ENCODE measurements at regions not wholly inside any gene's neighbourhood (a gene's known extent, or its start where the extent isn't known, plus 50 kb on each side); places are given as distances from the start of the nearest gene placed in this dataset.

DNA sequence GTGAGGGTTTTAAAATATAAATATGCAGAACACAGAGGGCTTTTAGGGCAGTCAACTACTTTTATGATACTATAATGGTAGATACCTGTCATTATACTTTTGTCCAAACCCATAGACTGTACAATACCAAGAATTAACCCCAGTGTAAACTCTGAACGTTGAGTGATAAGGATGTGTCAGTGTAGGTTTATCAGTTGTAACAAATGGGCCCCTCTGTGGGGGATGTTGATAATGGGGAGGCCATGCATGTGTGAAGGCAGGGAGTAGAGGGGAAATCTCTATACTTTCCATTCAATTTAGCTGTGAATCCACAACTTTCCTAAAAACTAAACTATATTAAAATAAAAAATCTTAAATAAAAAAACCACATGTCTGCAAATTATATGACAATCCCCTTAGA, 193.5 kb upstream of the CAMK1G start:
- H3K9me3 ChIP-seq (ENCODE audit: insufficient read depth, low read depth, low read length): no peaks in the 10 kb centered on the region
- H3K4me2 ChIP-seq (ENCODE audit: low read depth, low read length, poor library complexity, severe bottlenecking): no peak overlapping the region
- H3K27me3 ChIP-seq (ENCODE audit: insufficient read depth, low read length, poor library complexity, severe bottlenecking): no peaks in the 10 kb centered on the region
- TF ChIP-seq CTCF (conservative IDR thresholded peaks at IDR 0.05; ENCODE audit: low read length) (no peak), EZH2phosphoT487 (IDR thresholded peaks at IDR 0.05; ENCODE audit: borderline replicate concordance) (no peak)
- H4K20me1 ChIP-seq (ENCODE audit: insufficient read depth, low read length, poor library complexity, severe bottlenecking): no peaks in the 10 kb centered on the region
- no peaks in the 10 kb centered on the region for H3K79me2 ChIP-seq (ENCODE audit: insufficient read depth, low read length)
- H3K36me3 ChIP-seq (ENCODE audit: insufficient read depth, low read length): no peaks in the 10 kb centered on the region
- no peak overlapping the region for H3K9ac ChIP-seq (ENCODE audit: low read depth, low read length, poor library complexity, severe bottlenecking)
- no peaks in the 10 kb centered on the region for H3F3A ChIP-seq (ENCODE audit: low read depth)
- H2AFZ ChIP-seq (ENCODE audit: low read length): no peak overlapping the region
- H3K4me1 ChIP-seq (ENCODE audit: insufficient read depth, low read length, poor library complexity, severe bottlenecking): no peaks in the 10 kb centered on the region
- no peaks in the 10 kb centered on the region for H3K9me2 ChIP-seq (replicated peaks; ENCODE audit: low read depth, low read length)
- H3K4me3 ChIP-seq (ENCODE audit: low read length, poor library complexity, severe bottlenecking): no peak overlapping the region

DNA sequence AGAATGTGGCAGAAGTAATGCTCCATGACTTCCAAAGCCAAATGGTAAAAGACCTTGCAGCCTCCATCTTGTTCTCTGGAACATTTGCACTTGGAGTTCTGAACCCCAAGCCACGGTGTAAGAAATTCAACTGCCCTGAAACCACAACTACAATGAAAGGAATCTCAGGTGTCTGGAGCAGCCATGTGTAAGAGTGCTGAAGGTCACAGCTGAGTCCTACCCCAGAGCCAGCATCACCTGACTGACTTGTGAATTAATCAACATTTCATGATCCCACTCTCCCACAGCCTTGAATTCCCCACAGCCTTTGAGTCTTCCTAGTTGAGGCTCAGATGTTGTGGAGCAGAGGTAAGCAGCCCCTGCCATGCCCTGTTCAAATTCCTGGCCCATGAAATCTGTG, 192.8 kb upstream of the CAMK1G start:
- H2AFZ ChIP-seq (ENCODE audit: low read length): no peak overlapping the region
- H3K4me1 ChIP-seq (ENCODE audit: insufficient read depth, low read length, poor library complexity, severe bottlenecking): no peaks in the 10 kb centered on the region
- H3K79me2 ChIP-seq (ENCODE audit: insufficient read depth, low read length): no peaks in the 10 kb centered on the region
- no peaks in the 10 kb centered on the region for H3K27me3 ChIP-seq (ENCODE audit: insufficient read depth, low read length, poor library complexity, severe bottlenecking)
- no peaks in the 10 kb centered on the region for H3K9me2 ChIP-seq (replicated peaks; ENCODE audit: low read depth, low read length)
- H3K4me3 ChIP-seq (ENCODE audit: low read length, poor library complexity, severe bottlenecking): no peak overlapping the region
- no peaks in the 10 kb centered on the region for H3F3A ChIP-seq (ENCODE audit: low read depth)
- no peak for TF ChIP-seq CTCF (conservative IDR thresholded peaks at IDR 0.05; ENCODE audit: low read length)
- no peak for TF ChIP-seq EZH2phosphoT487 (IDR thresholded peaks at IDR 0.05; ENCODE audit: borderline replicate concordance)
- H3K9ac ChIP-seq (ENCODE audit: low read depth, low read length, poor library complexity, severe bottlenecking): no peak overlapping the region
- H3K9me3 ChIP-seq (ENCODE audit: insufficient read depth, low read depth, low read length): no peaks in the 10 kb centered on the region
- no peak overlapping the region for H3K4me2 ChIP-seq (ENCODE audit: low read depth, low read length, poor library complexity, severe bottlenecking)
- no peaks in the 10 kb centered on the region for H3K36me3 ChIP-seq (ENCODE audit: insufficient read depth, low read length)
- H4K20me1 ChIP-seq (ENCODE audit: insufficient read depth, low read length, poor library complexity, severe bottlenecking): no peaks in the 10 kb centered on the region

- no peaks in the 10 kb centered on the region for H3K9me2 ChIP-seq (replicated peaks; ENCODE audit: low read depth, low read length)
- no peak overlapping the region for H3K9ac ChIP-seq (ENCODE audit: low read depth, low read length, poor library complexity, severe bottlenecking)
- H4K20me1 ChIP-seq (ENCODE audit: insufficient read depth, low read length, poor library complexity, severe bottlenecking): no peaks in the 10 kb centered on the region
- H3K4me1 ChIP-seq (ENCODE audit: insufficient read depth, low read length, poor library complexity, severe bottlenecking): no peaks in the 10 kb centered on the region
- H3K9me3 ChIP-seq (ENCODE audit: insufficient read depth, low read depth, low read length): no peaks in the 10 kb centered on the region
- H3F3A ChIP-seq (ENCODE audit: low read depth): no peaks in the 10 kb centered on the region
- no peaks in the 10 kb centered on the region for H3K79me2 ChIP-seq (ENCODE audit: insufficient read depth, low read length)
- TF ChIP-seq EZH2phosphoT487 (IDR thresholded peaks at IDR 0.05; ENCODE audit: borderline replicate concordance): no peak
- H3K36me3 ChIP-seq (ENCODE audit: insufficient read depth, low read length): no peaks in the 10 kb centered on the region
- H3K4me2 ChIP-seq (ENCODE audit: low read depth, low read length, poor library complexity, severe bottlenecking): no peak overlapping the region
- H3K4me3 ChIP-seq (ENCODE audit: low read length, poor library complexity, severe bottlenecking): no peak overlapping the region
- H3K27me3 ChIP-seq (ENCODE audit: insufficient read depth, low read length, poor library complexity, severe bottlenecking): no peaks in the 10 kb centered on the region
- no peak overlapping the region for H2AFZ ChIP-seq (ENCODE audit: low read length)
Observed at GRCh38 chr1:209391792-209392191, 191.7 kb upstream of the CAMK1G start.

- Histone ChIP-seq H3K36me3 (ENCODE audit: insufficient read depth, low read length) (no peaks in the 10 kb centered on the region), H3K4me1 (ENCODE audit: insufficient read depth, low read length, poor library complexity, severe bottlenecking) (no peaks in the 10 kb centered on the region), H3K4me3 (ENCODE audit: low read length, poor library complexity, severe bottlenecking) (no peak overlapping the region), H3K9me2 (replicated peaks; ENCODE audit: low read depth, low read length) (no peaks in the 10 kb centered on the region), H3K4me2 (ENCODE audit: low read depth, low read length, poor library complexity, severe bottlenecking) (no peak overlapping the region), H3K9ac (ENCODE audit: low read depth, low read length, poor library complexity, severe bottlenecking) (no peak overlapping the region), H2AFZ (ENCODE audit: low read length) (no peak overlapping the region), H3K27me3 (ENCODE audit: insufficient read depth, low read length, poor library complexity, severe bottlenecking) (no peaks in the 10 kb centered on the region), H4K20me1 (ENCODE audit: insufficient read depth, low read length, poor library complexity, severe bottlenecking) (no peaks in the 10 kb centered on the region), H3F3A (ENCODE audit: low read depth) (no peaks in the 10 kb centered on the region), H3K79me2 (ENCODE audit: insufficient read depth, low read length) (no peaks in the 10 kb centered on the region), H3K9me3 (ENCODE audit: insufficient read depth, low read depth, low read length) (no peaks in the 10 kb centered on the region)
- TF ChIP-seq CTCF (conservative IDR thresholded peaks at IDR 0.05; ENCODE audit: low read length) (no peak), EZH2phosphoT487 (IDR thresholded peaks at IDR 0.05; ENCODE audit: borderline replicate concordance) (no peak)
Observed at GRCh38 chr1:209395169-209395568, 188.3 kb upstream of the CAMK1G start.

Measured in Loucy (cell line).